IMR-90 (cell line): ENCODE measurements at regions not wholly inside any gene's neighbourhood (a gene's known extent, or its start where the extent isn't known, plus 50 kb on each side); places are given as distances from the start of the nearest gene placed in this dataset.

ENCODE experiments used
- ATAC-seq: fragments of 200-7000 bp; cut with Tn5 transposase; 2 replicates; pipeline ENCODE4 v1.9.1; 2020; ENCODE audit warnings: low read depth, mild to moderate bottlenecking, moderate library complexity
- BruUV-seq: library from RNA; stranded (reverse); fragments of 400-500 nt; replicated peaks from 2 replicates; lab custom pipeline; 2021; lab: Mats Ljungman, UMichigan
- CTCF ChIA-PET: fragments of 300-600 bp; formaldehyde crosslinking; extraction: SDS; loops from one replicate; lab custom pipeline; 2021; ENCODE audit warnings: antibody characterized with exemption; lab: Yijun Ruan, JAX
- POLR2A ChIA-PET: fragments of 300-600 bp; sonication (Branson Sonifier 250); formaldehyde crosslinking; loops from one replicate; lab custom pipeline; 2022; ENCODE audit warnings: antibody characterized with exemption; ENCODE audit not compliant: unreplicated experiment; lab: Charles Lee
- DNase-seq: peaks from one replicate; pipeline ENCODE4 v3.0.0; 2013
- H2AFZ ChIP-seq: replicated peaks from 2 replicates; pipeline ENCODE3; 2013; ENCODE audit warnings: low read length, mild to moderate bottlenecking; ENCODE audit not compliant: poor library complexity
- H2AK5ac ChIP-seq: 2 replicates; pipeline ENCODE4 v1.6.1; 2013; ENCODE audit warnings: low read depth, low read length, inconsistent platforms
- H2AK9ac ChIP-seq: replicated peaks from 2 replicates; pipeline ENCODE3; 2013; ENCODE audit warnings: mild to moderate bottlenecking, low read depth, low read length, moderate library complexity; ENCODE audit not compliant: poor library complexity
- H2BK120ac ChIP-seq: 2 replicates; pipeline ENCODE4 v1.6.1; 2013; ENCODE audit warnings: low read depth, low read length, inconsistent platforms
- H2BK15ac ChIP-seq: 3 replicates; pipeline ENCODE4 v1.6.1; 2013; ENCODE audit warnings: low read depth, low read length, inconsistent platforms
- H2BK20ac ChIP-seq: 2 replicates; pipeline ENCODE4 v1.6.1; 2013; ENCODE audit warnings: low read depth, mild to moderate bottlenecking, inconsistent platforms, low read length, moderate library complexity
- H2BK5ac ChIP-seq: 2 replicates; pipeline ENCODE4 v1.6.1; 2013; ENCODE audit warnings: mild to moderate bottlenecking, low read depth, low read length, inconsistent platforms; ENCODE audit not compliant: poor library complexity, severe bottlenecking
- H3K14ac ChIP-seq: replicated peaks from 2 replicates; pipeline ENCODE4 v1.6.1; 2013; ENCODE audit warnings: low read depth, low read length, inconsistent platforms
- H3K18ac ChIP-seq: 2 replicates; pipeline ENCODE4 v1.6.1; 2013; ENCODE audit warnings: low read depth, low read length, control low read depth
- H3K23ac ChIP-seq: 2 replicates; pipeline ENCODE4 v1.6.1; 2013; ENCODE audit warnings: low read depth, low read length, inconsistent platforms
- H3K27ac ChIP-seq: 2 replicates; pipeline ENCODE4 v1.5.1; 2013; ENCODE audit warnings: mild to moderate bottlenecking, control low read depth, low read length; ENCODE audit not compliant: insufficient read depth
- H3K27me3 ChIP-seq: 2 replicates; pipeline ENCODE4 v1.6.1; 2013; ENCODE audit warnings: low read length; ENCODE audit not compliant: control insufficient read depth, insufficient read depth
- H3K36me3 ChIP-seq: 2 replicates; pipeline ENCODE4 v1.6.1; 2013; ENCODE audit warnings: low read length, mixed read lengths; ENCODE audit not compliant: control insufficient read depth, insufficient read depth
- H3K4ac ChIP-seq: 2 replicates; pipeline ENCODE4 v1.6.1; 2013; ENCODE audit warnings: low read depth, low read length, inconsistent platforms
- H3K4me1 ChIP-seq: 2 replicates; pipeline ENCODE4 v1.6.1; 2013; ENCODE audit warnings: low read length, mixed read lengths; ENCODE audit not compliant: control insufficient read depth, insufficient read depth
- H3K4me2 ChIP-seq: 2 replicates; pipeline ENCODE4 v1.6.1; 2013; ENCODE audit warnings: low read depth, mild to moderate bottlenecking, control low read depth, low read length, moderate library complexity
- H3K4me3 ChIP-seq: 2 replicates; pipeline ENCODE4 v1.5.1; 2013; ENCODE audit warnings: low read depth, mild to moderate bottlenecking, control low read depth, low read length, moderate library complexity; ENCODE audit not compliant: insufficient read depth
- H3K56ac ChIP-seq: 2 replicates; pipeline ENCODE4 v1.6.1; 2013; ENCODE audit warnings: low read length, inconsistent platforms; ENCODE audit not compliant: insufficient read depth; ENCODE audit errors: extremely low read depth
- H3K79me1 ChIP-seq, 2 experiments: 2 replicates each; pipeline ENCODE4 v1.6.1; 2013; ENCODE audit warnings: low read length in 2 of 2, inconsistent platforms in 1 of 2, low read depth in 1 of 2
- H3K9ac ChIP-seq: 2 replicates; pipeline ENCODE4 v1.6.1; 2013; ENCODE audit warnings: low read depth, low read length, control low read depth
- H3K9me1 ChIP-seq: 2 replicates; pipeline ENCODE4 v1.6.1; 2013; ENCODE audit warnings: low read length, inconsistent platforms; ENCODE audit not compliant: insufficient read depth
- H3K9me3 ChIP-seq: 2 replicates; pipeline ENCODE4 v1.6.1; 2013; ENCODE audit warnings: low read length; ENCODE audit not compliant: control insufficient read depth, insufficient read depth
- H4K20me1 ChIP-seq: 2 replicates; pipeline ENCODE4 v1.6.1; 2013; ENCODE audit warnings: low read length, inconsistent platforms; ENCODE audit not compliant: insufficient read depth
- H4K5ac ChIP-seq: 2 replicates; pipeline ENCODE4 v1.6.1; 2013; ENCODE audit warnings: mild to moderate bottlenecking, low read depth, low read length, control low read depth
- H4K8ac ChIP-seq, 2 experiments: 2 replicates each; pipeline ENCODE4 v1.6.1; 2013; ENCODE audit warnings: low read depth in 2 of 2, low read length in 2 of 2, control low read depth in 1 of 2, inconsistent platforms in 1 of 2
- H4K91ac ChIP-seq: 2 replicates; pipeline ENCODE4 v1.6.1; 2013; ENCODE audit warnings: low read depth, low read length, inconsistent platforms; ENCODE audit not compliant: insufficient read depth
- FOS ChIP-seq: fragments of 150-350 bp; IDR thresholded peaks from 2 replicates; pipeline ENCODE4 v1.6.1; 2016; ENCODE audit warnings: low read depth, low read length
- MAFK ChIP-seq: IDR thresholded peaks from 2 replicates; pipeline ENCODE4 v1.6.1; 2012; ENCODE audit warnings: low read depth, low read length, improper control_type of control experiment
- NFE2L2 ChIP-seq: fragments of 150-350 bp; IDR thresholded peaks from 2 replicates; pipeline ENCODE4 v1.6.1; 2016; ENCODE audit warnings: low read depth, mild to moderate bottlenecking, low read length
- RCOR1 ChIP-seq: IDR thresholded peaks from 2 replicates; pipeline ENCODE4 v1.6.1; 2012; ENCODE audit warnings: mild to moderate bottlenecking, low read length, improper control_type of control experiment; ENCODE audit not compliant: insufficient replicate concordance
- WGBS, 2 experiments: methylation state at CpG; one replicate each; pipeline versions ENCODE4 v1.1.5 to v1.1.7; 2013; ENCODE audit warnings: missing lambda C conversion rate in 2 of 2; ENCODE audit not compliant: insufficient read length in 1 of 2; ENCODE audit errors: extremely low coverage in 2 of 2; 5-methylcytosine and 5-hydroxymethylcytosine counted together
- dilution Hi-C: fragments of 300-500 bp; cut with HindIII; formaldehyde crosslinking; loops from one replicate; pipeline ENCODE4 v1.14.3; 2018; ENCODE audit warnings: low sequenced_read_pairs; ENCODE audit not compliant: unreplicated experiment
- in situ Hi-C: fragments of 300-500 bp; cut with MboI; formaldehyde crosslinking; loops from 3 replicates; pipeline ENCODE4 v1.14.3; 2019; ENCODE audit warnings: low sequenced_read_pairs, inconsistent platforms, mixed read lengths
- intact Hi-C: fragments of 100-400 bp; cut with micrococcal nuclease; formaldehyde crosslinking; loops from 2 replicates; pipeline ENCODE4 v1.10.0; 2022
- TF ChIP-seq, protein P1 (sequence below): conservative IDR thresholded peaks from 2 replicates; pipeline ENCODE4 v1.5.1; 2012; ENCODE audit warnings: mild to moderate bottlenecking, low read depth, low read length, improper control_type of control experiment
- TF ChIP-seq, protein P2 (sequence below): fragments of 150-350 bp; IDR thresholded peaks from 2 replicates; pipeline ENCODE4 v1.6.1; 2017; ENCODE audit warnings: mild to moderate bottlenecking, antibody characterized with exemption, low read length, low read depth

DNA sequence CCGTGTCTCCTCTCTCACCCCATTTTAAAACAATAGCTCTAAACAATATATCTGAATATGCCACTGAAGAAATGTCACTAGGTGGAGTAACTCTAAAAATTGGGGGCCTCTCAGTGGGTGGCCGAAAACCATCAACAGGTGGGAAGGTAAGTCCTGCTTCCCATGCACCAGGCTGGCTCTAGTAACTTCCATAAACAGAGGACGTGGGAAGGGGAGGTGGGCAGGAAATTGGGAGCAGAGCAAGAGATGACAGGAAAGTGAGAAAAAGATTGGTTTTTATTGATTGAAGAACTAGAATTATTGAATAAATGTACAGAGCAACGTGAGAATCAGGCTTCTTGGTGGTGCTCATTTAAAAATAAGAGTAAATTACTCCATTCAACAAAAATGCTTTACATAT is 170.4 kb downstream of the SOCS6 start:
- Histone ChIP-seq H4K5ac (no peak overlapping the region), H3K4me3 (no peak overlapping the region), H3K4me1 (no peaks in the 10 kb centered on the region), H3K4ac (no peak overlapping the region), H4K8ac (no peak overlapping the region), H2BK20ac (no peak overlapping the region), H4K20me1 (no peaks in the 10 kb centered on the region), H2AFZ (no peak overlapping the region), H3K27ac (no peak overlapping the region), H3K9ac (no peak overlapping the region), H3K56ac (no peak overlapping the region), H3K4me2 (no peak overlapping the region), H3K23ac (no peak overlapping the region), H3K18ac (no peak overlapping the region), H3K14ac (no peak overlapping the region), H4K91ac (no peak overlapping the region), H3K36me3 (no peaks in the 10 kb centered on the region), H2BK15ac (no peak overlapping the region), H3K9me3 (no peaks in the 10 kb centered on the region), H2BK120ac (no peak overlapping the region), H2BK5ac (no peak overlapping the region), H3K9me1 (no peaks in the 10 kb centered on the region), H2AK5ac (no peak overlapping the region), H3K27me3 (peaks cover 2% of the 10 kb centered on the region), H2AK9ac (no peak overlapping the region), H3K79me1 (no peaks in the 10 kb centered on the region)
- WGBS, 2 experiments = 80% methylated on average over 1 of the region's 4 CpGs; no CpG with 5 or more reads in 1 of the 2 experiments
- dilution Hi-C loops = no loop called here
- CTCF ChIA-PET = no interaction called here
- TF ChIP-seq MAFK = no peak
- no peak for TF ChIP-seq FOS
- TF ChIP-seq, protein P1, sequence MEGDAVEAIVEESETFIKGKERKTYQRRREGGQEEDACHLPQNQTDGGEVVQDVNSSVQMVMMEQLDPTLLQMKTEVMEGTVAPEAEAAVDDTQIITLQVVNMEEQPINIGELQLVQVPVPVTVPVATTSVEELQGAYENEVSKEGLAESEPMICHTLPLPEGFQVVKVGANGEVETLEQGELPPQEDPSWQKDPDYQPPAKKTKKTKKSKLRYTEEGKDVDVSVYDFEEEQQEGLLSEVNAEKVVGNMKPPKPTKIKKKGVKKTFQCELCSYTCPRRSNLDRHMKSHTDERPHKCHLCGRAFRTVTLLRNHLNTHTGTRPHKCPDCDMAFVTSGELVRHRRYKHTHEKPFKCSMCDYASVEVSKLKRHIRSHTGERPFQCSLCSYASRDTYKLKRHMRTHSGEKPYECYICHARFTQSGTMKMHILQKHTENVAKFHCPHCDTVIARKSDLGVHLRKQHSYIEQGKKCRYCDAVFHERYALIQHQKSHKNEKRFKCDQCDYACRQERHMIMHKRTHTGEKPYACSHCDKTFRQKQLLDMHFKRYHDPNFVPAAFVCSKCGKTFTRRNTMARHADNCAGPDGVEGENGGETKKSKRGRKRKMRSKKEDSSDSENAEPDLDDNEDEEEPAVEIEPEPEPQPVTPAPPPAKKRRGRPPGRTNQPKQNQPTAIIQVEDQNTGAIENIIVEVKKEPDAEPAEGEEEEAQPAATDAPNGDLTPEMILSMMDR = no peak
- TF ChIP-seq, protein P2, sequence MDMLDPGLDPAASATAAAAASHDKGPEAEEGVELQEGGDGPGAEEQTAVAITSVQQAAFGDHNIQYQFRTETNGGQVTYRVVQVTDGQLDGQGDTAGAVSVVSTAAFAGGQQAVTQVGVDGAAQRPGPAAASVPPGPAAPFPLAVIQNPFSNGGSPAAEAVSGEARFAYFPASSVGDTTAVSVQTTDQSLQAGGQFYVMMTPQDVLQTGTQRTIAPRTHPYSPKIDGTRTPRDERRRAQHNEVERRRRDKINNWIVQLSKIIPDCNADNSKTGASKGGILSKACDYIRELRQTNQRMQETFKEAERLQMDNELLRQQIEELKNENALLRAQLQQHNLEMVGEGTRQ = no peak
- TF ChIP-seq NFE2L2 = no peak
- no peak for TF ChIP-seq RCOR1
- in situ Hi-C loops = loop anchor here (10.0 kb wide), 1 partner anchor 364 kb away; no protein-coding TSS in a partner anchor
- ATAC-seq (no peak), DNase-seq (no peak)
- no TSS peak for BruUV-seq
- intact Hi-C loops = loop anchor here (10.0 kb wide), 1 partner anchor 654 kb away; no protein-coding TSS in a partner anchor
- POLR2A ChIA-PET = interaction anchor here (0.6 kb wide), 1 partner anchor 284 kb away, joined by 4 read pairs; no protein-coding TSS in a partner anchor
